Panc1 (cell line): ENCODE measurements at regions not wholly inside any gene's neighbourhood (a gene's known extent, or its start where the extent isn't known, plus 50 kb on each side); places are given as distances from the start of the nearest gene placed in this dataset.

ENCODE experiments used
- ATAC-seq: fragments of 200-7000 bp; cut with Tn5 transposase; 2 replicates; pipeline ENCODE4 v1.9.1; 2020; ENCODE audit warnings: mild to moderate bottlenecking, moderate library complexity
- BruUV-seq: library from RNA; stranded (reverse); fragments of 400-500 nt; replicated peaks from 2 replicates; lab custom pipeline; 2021; lab: Mats Ljungman, UMichigan
- CTCF ChIA-PET: fragments of 300-600 bp; sonication (Branson Sonifier 250); formaldehyde crosslinking; loops from one replicate; lab custom pipeline; 2022; ENCODE audit warnings: antibody characterized with exemption; lab: Charles Lee
- POLR2A ChIA-PET: fragments of 300-600 bp; sonication (Branson Sonifier 250); formaldehyde crosslinking; loops from one replicate; lab custom pipeline; 2022; ENCODE audit warnings: antibody characterized with exemption; lab: Charles Lee
- DNase-seq: peaks from one replicate; pipeline ENCODE4 v3.0.0-alpha.2; 2010; ENCODE audit warnings: low read depth, low spot score
- H3K27ac ChIP-seq: 2 replicates; pipeline ENCODE4 v1.5.1; 2011; ENCODE audit warnings: mild to moderate bottlenecking, low read length, inconsistent platforms
- H3K27me3 ChIP-seq: fragments of 200-500 bp; sonication (Bioruptor generic); 2 replicates; pipeline ENCODE4 v1.6.0; 2014; ENCODE audit warnings: low read length, inconsistent platforms; ENCODE audit not compliant: control insufficient read depth, insufficient read depth
- H3K36me3 ChIP-seq: fragments of 200-500 bp; sonication (Bioruptor generic); 2 replicates; pipeline ENCODE4 v1.5.1; 2014; ENCODE audit warnings: inconsistent platforms, mild to moderate bottlenecking, low read length, moderate library complexity; ENCODE audit not compliant: control insufficient read depth, insufficient read depth
- H3K4me1 ChIP-seq: 2 replicates; pipeline ENCODE4 v1.5.1; 2011; ENCODE audit warnings: inconsistent platforms, mild to moderate bottlenecking, low read length, moderate library complexity; ENCODE audit not compliant: control insufficient read depth, insufficient read depth
- H3K4me3 ChIP-seq, 2 experiments: 2 replicates each; pipeline ENCODE4 v1.5.1; 2011 to 2012; ENCODE audit warnings: low read depth in 2 of 2, low read length in 2 of 2, mild to moderate bottlenecking in 2 of 2, inconsistent platforms in 1 of 2, moderate library complexity in 1 of 2
- H3K9me3 ChIP-seq: fragments of 200-500 bp; sonication (Bioruptor generic); 2 replicates; pipeline ENCODE4 v1.5.1; 2014; ENCODE audit warnings: low read depth, mild to moderate bottlenecking, inconsistent platforms, low read length, moderate library complexity; ENCODE audit not compliant: control insufficient read depth, insufficient read depth
- POLR2AphosphoS5 ChIP-seq: IDR thresholded peaks from 2 replicates; pipeline ENCODE4 v1.6.1; 2012; ENCODE audit warnings: mild to moderate bottlenecking, low read depth, low read length, moderate library complexity
- SIN3A ChIP-seq: IDR thresholded peaks from 2 replicates; pipeline ENCODE4 v1.6.1; 2012; ENCODE audit warnings: low read depth, mild to moderate bottlenecking, low read length, moderate library complexity, borderline replicate concordance; ENCODE audit not compliant: insufficient read depth
- TCF7L2 ChIP-seq: IDR thresholded peaks from 2 replicates; pipeline ENCODE4 v1.6.1; 2011; ENCODE audit warnings: mild to moderate bottlenecking, low read depth, low read length, inconsistent platforms
- in situ Hi-C: cut with HindIII; loops from 2 replicates; pipeline ENCODE4 v1.10.0; 2016; ENCODE audit warnings: low sequenced_read_pairs, low pct_unique_long_range_greater_than_20kb
- intact Hi-C: fragments of 100-400 bp; cut with micrococcal nuclease; formaldehyde crosslinking; loops from one replicate; pipeline ENCODE4 v1.10.0; 2022; ENCODE audit not compliant: unreplicated experiment
- TF ChIP-seq, protein P1 (sequence below): fragments of 450-650 bp; IDR thresholded peaks from 2 replicates; pipeline ENCODE4 v1.5.1; 2017; ENCODE audit warnings: mild to moderate bottlenecking
- TF ChIP-seq, protein P2 (sequence below), 2 experiments: IDR thresholded peaks; 2 replicates each; pipeline ENCODE4 v1.6.1; 2011 to 2012; ENCODE audit warnings: low read depth in 2 of 2, control low read depth in 1 of 2, low read length in 1 of 2, mild to moderate bottlenecking in 1 of 2, moderate library complexity in 1 of 2; ENCODE audit not compliant: insufficient read depth in 1 of 2

DNA sequence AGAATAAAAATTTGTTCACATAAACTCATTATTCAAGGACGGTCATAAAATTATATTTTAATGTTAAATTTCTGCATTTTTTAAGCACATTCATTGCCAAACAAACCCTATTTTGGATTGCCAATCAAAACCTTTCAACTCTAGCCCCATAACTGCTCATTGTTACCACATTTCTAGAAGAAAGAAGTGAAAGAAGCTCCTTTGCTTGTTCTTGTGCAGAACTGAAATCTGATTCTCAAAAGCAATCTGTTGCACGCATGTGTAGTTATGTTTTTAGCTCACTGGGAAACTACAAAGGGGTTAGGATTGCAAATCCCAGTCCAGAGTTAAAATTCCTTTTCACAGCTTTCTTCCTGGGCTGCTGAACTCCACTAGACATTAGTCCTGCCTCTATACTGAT lies 109.5 kb upstream of the MIR17HG start:
- no TSS peak for BruUV-seq
- no peak for ATAC-seq
- no peak for DNase-seq
- intact Hi-C loops (no loop called here), in situ Hi-C loops (no loop called here)
- ChIA-PET POLR2A (no interaction called here), CTCF (no interaction called here)
- no peaks in the 10 kb centered on the region for H3K9me3 ChIP-seq
- no peak for TF ChIP-seq SIN3A
- no peak for TF ChIP-seq TCF7L2
- no peak for TF ChIP-seq POLR2AphosphoS5
- TF ChIP-seq, protein P1, sequence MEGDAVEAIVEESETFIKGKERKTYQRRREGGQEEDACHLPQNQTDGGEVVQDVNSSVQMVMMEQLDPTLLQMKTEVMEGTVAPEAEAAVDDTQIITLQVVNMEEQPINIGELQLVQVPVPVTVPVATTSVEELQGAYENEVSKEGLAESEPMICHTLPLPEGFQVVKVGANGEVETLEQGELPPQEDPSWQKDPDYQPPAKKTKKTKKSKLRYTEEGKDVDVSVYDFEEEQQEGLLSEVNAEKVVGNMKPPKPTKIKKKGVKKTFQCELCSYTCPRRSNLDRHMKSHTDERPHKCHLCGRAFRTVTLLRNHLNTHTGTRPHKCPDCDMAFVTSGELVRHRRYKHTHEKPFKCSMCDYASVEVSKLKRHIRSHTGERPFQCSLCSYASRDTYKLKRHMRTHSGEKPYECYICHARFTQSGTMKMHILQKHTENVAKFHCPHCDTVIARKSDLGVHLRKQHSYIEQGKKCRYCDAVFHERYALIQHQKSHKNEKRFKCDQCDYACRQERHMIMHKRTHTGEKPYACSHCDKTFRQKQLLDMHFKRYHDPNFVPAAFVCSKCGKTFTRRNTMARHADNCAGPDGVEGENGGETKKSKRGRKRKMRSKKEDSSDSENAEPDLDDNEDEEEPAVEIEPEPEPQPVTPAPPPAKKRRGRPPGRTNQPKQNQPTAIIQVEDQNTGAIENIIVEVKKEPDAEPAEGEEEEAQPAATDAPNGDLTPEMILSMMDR, result no peak
- TF ChIP-seq, protein P2, sequence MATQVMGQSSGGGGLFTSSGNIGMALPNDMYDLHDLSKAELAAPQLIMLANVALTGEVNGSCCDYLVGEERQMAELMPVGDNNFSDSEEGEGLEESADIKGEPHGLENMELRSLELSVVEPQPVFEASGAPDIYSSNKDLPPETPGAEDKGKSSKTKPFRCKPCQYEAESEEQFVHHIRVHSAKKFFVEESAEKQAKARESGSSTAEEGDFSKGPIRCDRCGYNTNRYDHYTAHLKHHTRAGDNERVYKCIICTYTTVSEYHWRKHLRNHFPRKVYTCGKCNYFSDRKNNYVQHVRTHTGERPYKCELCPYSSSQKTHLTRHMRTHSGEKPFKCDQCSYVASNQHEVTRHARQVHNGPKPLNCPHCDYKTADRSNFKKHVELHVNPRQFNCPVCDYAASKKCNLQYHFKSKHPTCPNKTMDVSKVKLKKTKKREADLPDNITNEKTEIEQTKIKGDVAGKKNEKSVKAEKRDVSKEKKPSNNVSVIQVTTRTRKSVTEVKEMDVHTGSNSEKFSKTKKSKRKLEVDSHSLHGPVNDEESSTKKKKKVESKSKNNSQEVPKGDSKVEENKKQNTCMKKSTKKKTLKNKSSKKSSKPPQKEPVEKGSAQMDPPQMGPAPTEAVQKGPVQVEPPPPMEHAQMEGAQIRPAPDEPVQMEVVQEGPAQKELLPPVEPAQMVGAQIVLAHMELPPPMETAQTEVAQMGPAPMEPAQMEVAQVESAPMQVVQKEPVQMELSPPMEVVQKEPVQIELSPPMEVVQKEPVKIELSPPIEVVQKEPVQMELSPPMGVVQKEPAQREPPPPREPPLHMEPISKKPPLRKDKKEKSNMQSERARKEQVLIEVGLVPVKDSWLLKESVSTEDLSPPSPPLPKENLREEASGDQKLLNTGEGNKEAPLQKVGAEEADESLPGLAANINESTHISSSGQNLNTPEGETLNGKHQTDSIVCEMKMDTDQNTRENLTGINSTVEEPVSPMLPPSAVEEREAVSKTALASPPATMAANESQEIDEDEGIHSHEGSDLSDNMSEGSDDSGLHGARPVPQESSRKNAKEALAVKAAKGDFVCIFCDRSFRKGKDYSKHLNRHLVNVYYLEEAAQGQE (IDR thresholded peaks at IDR 0.05; ENCODE audit: insufficient read depth in 1 of 2, low read depth in 2 of 2, low read length in 1 of 2), result no peak
- H3K27me3 ChIP-seq, result no peaks in the 10 kb centered on the region
- no peak overlapping the region for H3K27ac ChIP-seq
- H3K4me1 ChIP-seq, result no peaks in the 10 kb centered on the region
- no peak overlapping the region for H3K4me3 ChIP-seq
- H3K36me3 ChIP-seq, result no peaks in the 10 kb centered on the region

DNA sequence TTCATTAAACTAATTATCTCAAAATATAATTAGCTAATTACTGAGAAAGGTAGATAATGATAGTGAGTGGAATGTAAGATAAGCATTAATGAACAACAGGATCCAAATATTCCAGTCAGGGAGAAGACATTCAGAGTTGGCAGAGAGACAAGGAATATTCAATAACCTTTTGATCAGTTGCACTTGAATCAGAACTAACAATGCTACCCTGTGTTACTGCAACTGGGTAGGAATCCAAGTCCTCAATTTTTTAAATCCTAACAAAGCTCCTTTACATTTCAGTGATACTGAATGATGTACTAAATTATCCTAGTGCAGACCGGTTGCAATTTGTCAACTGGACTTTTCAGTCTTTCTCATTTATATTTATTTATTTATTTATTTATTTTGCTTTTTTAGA lies 107.1 kb upstream of the MIR17HG start:
- POLR2A ChIA-PET, result no interaction called here
- BruUV-seq, result no TSS peak
- CTCF ChIA-PET, result no interaction called here
- in situ Hi-C loops, result no loop called here
- H3K4me3 ChIP-seq, result no peak overlapping the region
- no peaks in the 10 kb centered on the region for H3K27me3 ChIP-seq
- ATAC-seq (no peak), DNase-seq (no peak)
- no peaks in the 10 kb centered on the region for H3K9me3 ChIP-seq
- intact Hi-C loops, result no loop called here
- H3K4me1 ChIP-seq, result no peaks in the 10 kb centered on the region
- no peak for TF ChIP-seq POLR2AphosphoS5
- TF ChIP-seq TCF7L2, result no peak
- TF ChIP-seq SIN3A, result no peak
- TF ChIP-seq, protein P1, result no peak
- TF ChIP-seq, protein P2 (IDR thresholded peaks at IDR 0.05; ENCODE audit: insufficient read depth in 1 of 2, low read depth in 2 of 2, low read length in 1 of 2), result no peak
- no peak overlapping the region for H3K27ac ChIP-seq
- no peaks in the 10 kb centered on the region for H3K36me3 ChIP-seq
